Transverse colon (tissue), 4 donors: ENCODE measurements at regions not wholly inside any gene's neighbourhood (a gene's known extent, or its start where the extent isn't known, plus 50 kb on each side); places are given as distances from the start of the nearest gene placed in this dataset.

ENCODE experiments used
- DNase-seq: peaks from one replicate; pipeline ENCODE4 v3.0.0-alpha.2; 2019
- H3K27ac ChIP-seq, 4 donors: fragments of 200-600 bp; sonication (generic); 2 replicates each; pipeline ENCODE4 v1.5.1; 2016 to 2018; ENCODE audit warnings: inconsistent platforms in 4 of 4
- H3K27me3 ChIP-seq: fragments of 200-600 bp; sonication (generic); 2 replicates; pipeline ENCODE4 v1.5.1; 2017; ENCODE audit warnings: inconsistent platforms
- H3K36me3 ChIP-seq, 4 donors: fragments of 200-600 bp; sonication (generic); 2 replicates each; pipeline ENCODE4 v1.5.1; 2017 to 2019; ENCODE audit warnings: inconsistent platforms in 4 of 4
- H3K4me1 ChIP-seq, 4 donors: fragments of 200-600 bp; sonication (generic); 2 replicates each; pipeline ENCODE4 v1.5.1; 2017 to 2020; ENCODE audit warnings: inconsistent platforms in 4 of 4
- H3K4me3 ChIP-seq, 4 donors: fragments of 200-600 bp; sonication (generic); 1 replicate in 1 of 4; 2 replicates in 3 of 4; pipeline versions ENCODE4 v1.5.1 to v1.6.1; 2017 to 2019; ENCODE audit warnings: inconsistent platforms in 4 of 4
- H3K9me3 ChIP-seq, 2 donors: fragments of 200-600 bp; sonication (generic); 2 replicates each; pipeline ENCODE4 v1.5.1; 2017 to 2019; ENCODE audit warnings: inconsistent platforms in 2 of 2
- EP300 ChIP-seq: sonication (generic); formaldehyde crosslinking; IDR thresholded peaks from one replicate; pipeline ENCODE4 v1.6.1; 2017; ENCODE audit warnings: antibody characterized with exemption, low read depth
- POLR2A ChIP-seq: fragments of 450-650 bp; IDR thresholded peaks from one replicate; pipeline ENCODE4 v1.6.1; 2016; ENCODE audit warnings: antibody characterized with exemption, mild to moderate bottlenecking, moderate library complexity
- POLR2AphosphoS5 ChIP-seq, 3 donors: sonication (generic); formaldehyde crosslinking; IDR thresholded peaks; one replicate each; pipeline ENCODE4 v1.6.1; 2016; ENCODE audit warnings: antibody characterized with exemption in 3 of 3
- WGBS, 2 donors: methylation state at CpG; one replicate each; pipeline ENCODE4 v1.1.5; 2018; ENCODE audit warnings: low coverage in 1 of 2; 5-methylcytosine and 5-hydroxymethylcytosine counted together
- in situ Hi-C, 4 donors: fragments of 200-750 bp; cut with MboI; loops; one replicate each; pipeline versions ENCODE4 v1.15.0 to v1.15.1; 2017; ENCODE audit warnings: low sequenced_read_pairs in 3 of 4, low pct_ligation_motif_present in 1 of 4, low pct_unique_long_range_greater_than_20kb in 1 of 4
- intact Hi-C: fragments of 100-400 bp; cut with DNase I; formaldehyde crosslinking; loops from one replicate; pipeline ENCODE4 v1.15.1; 2023; ENCODE audit warnings: low total_unique reads
- TF ChIP-seq, protein P1 (sequence below), 5 experiments: fragments of 200-600 bp in 3 of 5; fragments of 450-650 bp in 2 of 5; sonication (generic) in 3 of 5; IDR thresholded peaks; 1 replicate in 2 of 5; 2 replicates in 3 of 5; pipeline ENCODE4 v1.5.1; 2016 to 2017; ENCODE audit warnings: antibody characterized with exemption in 5 of 5, inconsistent platforms in 3 of 5, mild to moderate bottlenecking in 2 of 5, moderate library complexity in 1 of 5

DNA sequence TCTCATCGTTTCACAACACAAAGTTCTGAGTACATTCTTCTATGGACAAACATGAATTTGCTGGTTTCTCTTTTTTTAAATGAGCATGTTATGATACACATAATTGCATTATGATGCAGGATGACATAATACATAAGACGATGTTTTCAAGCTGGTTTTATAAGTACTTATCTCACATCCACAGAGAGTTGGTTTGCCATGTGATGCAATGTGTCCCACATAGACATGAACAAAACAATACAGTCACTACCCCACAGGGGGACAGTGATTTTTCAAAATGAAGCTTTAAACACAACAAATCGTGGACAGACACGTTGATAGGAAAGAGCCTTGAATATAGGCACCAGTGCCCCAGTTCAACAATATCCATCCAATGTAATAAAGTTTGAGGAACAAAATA, 447.1 kb downstream of the KLF12 start:
- H3K27me3 ChIP-seq, result no peaks in the 10 kb centered on the region
- 96 to 100% methylated on average over 4 of the region's 4 CpGs for WGBS, 2 donors
- H3K27ac ChIP-seq, result no peak overlapping the region
- in situ Hi-C loops, result no loop called here
- no peaks in the 10 kb centered on the region for H3K36me3 ChIP-seq
- H3K4me3 ChIP-seq, result no peak overlapping the region
- no peak for TF ChIP-seq POLR2AphosphoS5 (IDR thresholded peaks at IDR 0.05)
- TF ChIP-seq, protein P1, sequence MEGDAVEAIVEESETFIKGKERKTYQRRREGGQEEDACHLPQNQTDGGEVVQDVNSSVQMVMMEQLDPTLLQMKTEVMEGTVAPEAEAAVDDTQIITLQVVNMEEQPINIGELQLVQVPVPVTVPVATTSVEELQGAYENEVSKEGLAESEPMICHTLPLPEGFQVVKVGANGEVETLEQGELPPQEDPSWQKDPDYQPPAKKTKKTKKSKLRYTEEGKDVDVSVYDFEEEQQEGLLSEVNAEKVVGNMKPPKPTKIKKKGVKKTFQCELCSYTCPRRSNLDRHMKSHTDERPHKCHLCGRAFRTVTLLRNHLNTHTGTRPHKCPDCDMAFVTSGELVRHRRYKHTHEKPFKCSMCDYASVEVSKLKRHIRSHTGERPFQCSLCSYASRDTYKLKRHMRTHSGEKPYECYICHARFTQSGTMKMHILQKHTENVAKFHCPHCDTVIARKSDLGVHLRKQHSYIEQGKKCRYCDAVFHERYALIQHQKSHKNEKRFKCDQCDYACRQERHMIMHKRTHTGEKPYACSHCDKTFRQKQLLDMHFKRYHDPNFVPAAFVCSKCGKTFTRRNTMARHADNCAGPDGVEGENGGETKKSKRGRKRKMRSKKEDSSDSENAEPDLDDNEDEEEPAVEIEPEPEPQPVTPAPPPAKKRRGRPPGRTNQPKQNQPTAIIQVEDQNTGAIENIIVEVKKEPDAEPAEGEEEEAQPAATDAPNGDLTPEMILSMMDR (IDR thresholded peaks at IDR 0.05), result no peak
- TF ChIP-seq EP300, result no peak
- TF ChIP-seq POLR2A, result no peak
- no peaks in the 10 kb centered on the region for H3K4me1 ChIP-seq
- intact Hi-C loops, result no loop called here
- no peaks in the 10 kb centered on the region for H3K9me3 ChIP-seq
- no peak for DNase-seq

DNA sequence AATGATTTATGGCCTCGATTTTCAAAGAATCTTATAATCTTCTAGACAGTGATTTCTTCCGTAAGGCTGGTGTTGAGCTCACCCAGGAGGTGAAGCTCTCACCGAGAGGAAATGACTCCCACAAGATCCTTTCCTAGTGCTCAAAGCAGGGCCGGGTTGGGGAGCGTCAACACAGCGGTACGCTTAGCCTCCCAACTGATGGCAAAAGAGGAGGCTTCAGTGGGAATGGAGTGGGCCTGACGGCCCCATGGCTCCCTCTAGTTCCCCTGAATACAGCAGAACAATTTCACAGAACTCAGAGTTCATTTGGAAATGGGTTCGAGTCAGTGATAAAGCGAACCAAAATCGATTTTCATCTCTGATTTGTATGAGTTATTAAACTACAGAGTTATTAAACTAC, 449.5 kb downstream of the KLF12 start:
- H3K9me3 ChIP-seq, result no peaks in the 10 kb centered on the region
- no peak overlapping the region for H3K4me3 ChIP-seq
- 94 to 96% methylated on average over 3 to 11 of the region's 11 CpGs for WGBS, 2 donors
- no peaks in the 10 kb centered on the region for H3K36me3 ChIP-seq
- in situ Hi-C loops (no loop called here), intact Hi-C loops (no loop called here)
- DNase-seq, result no peak
- TF ChIP-seq EP300 (no peak), POLR2AphosphoS5 (IDR thresholded peaks at IDR 0.05) (no peak), POLR2A (no peak)
- TF ChIP-seq, protein P1 (IDR thresholded peaks at IDR 0.05), result no peak
- no peak overlapping the region for H3K27ac ChIP-seq
- H3K27me3 ChIP-seq, result no peaks in the 10 kb centered on the region
- H3K4me1 ChIP-seq, result no peaks in the 10 kb centered on the region

DNA sequence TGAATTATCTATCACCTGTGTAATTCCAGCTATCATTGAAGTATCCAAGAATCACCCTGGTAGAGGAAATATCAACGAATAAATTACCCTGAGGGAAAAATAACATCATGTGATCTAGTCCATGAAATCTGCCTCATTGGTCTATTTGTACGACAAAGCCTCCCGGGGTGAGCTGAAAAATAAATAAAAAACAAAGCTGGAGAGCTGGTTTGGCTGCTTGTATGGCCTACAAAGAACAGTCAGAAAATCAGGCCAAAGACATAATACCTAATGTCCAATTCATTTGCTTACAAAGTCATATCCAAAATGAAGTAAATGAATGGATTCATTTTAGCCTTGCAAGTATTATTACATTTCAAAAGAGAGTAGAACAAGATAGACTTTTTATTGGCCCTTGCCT, 449.9 kb downstream of the KLF12 start:
- Histone ChIP-seq H3K4me1 (no peaks in the 10 kb centered on the region), H3K27me3 (no peaks in the 10 kb centered on the region), H3K36me3 (no peaks in the 10 kb centered on the region), H3K9me3 (no peaks in the 10 kb centered on the region), H3K4me3 (no peak overlapping the region), H3K27ac (no peak overlapping the region)
- 83 to 93% methylated on average over 1 to 3 of the region's 3 CpGs for WGBS, 2 donors
- TF ChIP-seq POLR2A (no peak), POLR2AphosphoS5 (IDR thresholded peaks at IDR 0.05) (no peak), EP300 (no peak)
- TF ChIP-seq, protein P1 (IDR thresholded peaks at IDR 0.05), result no peak
- DNase-seq, result no peak
- intact Hi-C loops, result no loop called here
- in situ Hi-C loops, result no loop called here

DNA sequence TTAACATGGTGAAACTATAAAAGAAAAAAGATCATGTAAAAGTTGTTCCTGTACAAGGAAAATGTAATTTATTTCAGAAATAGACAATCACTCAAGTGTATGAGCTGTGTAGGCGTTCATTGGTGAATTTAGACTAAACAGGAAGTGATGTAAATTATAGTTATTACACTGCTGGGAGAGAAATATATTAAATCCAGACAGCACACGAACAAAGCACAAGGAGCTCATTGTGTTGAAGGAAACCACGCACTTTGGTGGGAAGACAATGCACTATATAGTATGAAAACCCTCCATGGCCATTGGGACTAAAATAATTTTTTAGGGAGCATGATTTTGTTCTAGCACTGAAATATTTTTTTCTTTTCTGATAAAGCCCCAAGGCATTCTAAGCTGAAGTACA, 450.5 kb downstream of the KLF12 start:
- no peak for DNase-seq
- Histone ChIP-seq H3K27me3 (no peaks in the 10 kb centered on the region), H3K4me1 (no peaks in the 10 kb centered on the region), H3K36me3 (no peaks in the 10 kb centered on the region), H3K4me3 (no peak overlapping the region), H3K27ac (no peak overlapping the region), H3K9me3 (no peaks in the 10 kb centered on the region)
- in situ Hi-C loops, result no loop called here
- WGBS, 2 donors, result 62 to 78% methylated on average over 3 of the region's 3 CpGs
- intact Hi-C loops, result no loop called here
- no peak for TF ChIP-seq POLR2A
- TF ChIP-seq POLR2AphosphoS5 (IDR thresholded peaks at IDR 0.05), result no peak
- no peak for TF ChIP-seq EP300
- TF ChIP-seq, protein P1 (IDR thresholded peaks at IDR 0.05), result no peak
